Nucleus accumbens (tissue), 56 donors: ENCODE measurements at regions not wholly inside any gene's neighbourhood (a gene's known extent, or its start where the extent isn't known, plus 50 kb on each side); places are given as distances from the start of the nearest gene placed in this dataset.
"Not testable (repeated sequence)": the region's sequence is repeated elsewhere in the genome, so short reads cannot be mapped to it uniquely, and the experiment has no call there.

Experiments used
- DNase-seq, 56 donors: peaks; one replicate each; lab custom pipeline; 2025; lab: John Stamatoyannopoulos, UW

DNA sequence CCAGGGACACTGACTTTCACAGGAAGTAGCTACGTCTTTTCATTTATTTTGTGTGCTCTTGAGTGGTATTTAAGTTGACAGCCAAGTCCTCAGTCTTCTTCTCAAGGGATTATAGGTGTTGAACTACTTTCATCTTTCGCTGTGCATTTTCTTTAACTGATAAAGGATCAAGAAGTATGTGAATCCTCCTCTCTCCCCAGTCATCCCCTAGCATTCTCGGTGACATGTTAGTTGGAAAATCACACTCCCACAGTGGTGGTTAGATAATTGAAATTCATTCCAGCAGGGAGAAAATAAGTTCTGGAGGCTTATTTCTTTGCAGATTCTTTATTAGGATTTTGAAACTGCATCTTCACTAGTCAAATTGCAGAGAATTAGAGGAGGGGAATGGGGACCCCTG lies 569.4 kb downstream of the MEI4 start:
- peak in 1 of 56 donors; percentile 3 for DNase-seq

DNA sequence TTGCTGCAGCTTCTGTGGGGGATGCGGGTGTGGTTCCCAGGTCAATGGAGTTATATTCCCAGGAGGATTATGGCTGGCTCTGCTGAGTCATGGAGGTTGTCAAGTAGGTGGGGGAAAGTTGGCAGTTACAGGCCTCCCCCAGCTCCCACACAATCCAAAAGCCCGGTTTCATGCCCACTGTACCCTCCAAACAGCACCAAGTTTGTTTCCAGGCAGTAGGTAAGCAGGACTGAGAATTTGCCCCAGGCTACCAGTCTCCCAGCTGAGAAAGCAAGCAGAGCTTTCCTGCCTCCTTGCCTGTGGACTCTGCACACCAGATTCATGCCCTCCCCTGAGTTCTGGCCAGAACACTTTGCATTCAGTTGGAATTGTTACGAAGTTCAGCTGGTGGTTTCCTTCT lies 578.2 kb downstream of the MEI4 start:
- DNase-seq, result no peak

DNA sequence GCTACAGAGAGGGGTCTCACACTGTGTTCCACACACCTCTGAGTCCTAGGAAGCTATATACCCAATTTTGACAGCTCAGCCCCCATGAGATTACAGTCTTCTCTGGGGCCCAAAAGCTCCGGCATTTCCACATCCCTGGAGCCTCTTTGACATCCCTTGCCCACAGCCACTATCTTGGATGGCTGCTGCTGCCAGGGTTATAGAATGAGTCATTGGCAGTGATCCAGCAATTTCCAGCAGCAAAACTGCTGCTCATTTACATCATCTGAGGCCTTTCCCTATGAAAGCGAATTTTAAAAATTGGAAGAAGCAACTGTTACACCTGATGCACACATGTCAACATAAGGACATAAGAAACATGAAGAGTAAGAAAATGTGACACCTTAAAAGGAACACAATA lies 590.7 kb downstream of the MEI4 start:
- no peak for DNase-seq

DNA sequence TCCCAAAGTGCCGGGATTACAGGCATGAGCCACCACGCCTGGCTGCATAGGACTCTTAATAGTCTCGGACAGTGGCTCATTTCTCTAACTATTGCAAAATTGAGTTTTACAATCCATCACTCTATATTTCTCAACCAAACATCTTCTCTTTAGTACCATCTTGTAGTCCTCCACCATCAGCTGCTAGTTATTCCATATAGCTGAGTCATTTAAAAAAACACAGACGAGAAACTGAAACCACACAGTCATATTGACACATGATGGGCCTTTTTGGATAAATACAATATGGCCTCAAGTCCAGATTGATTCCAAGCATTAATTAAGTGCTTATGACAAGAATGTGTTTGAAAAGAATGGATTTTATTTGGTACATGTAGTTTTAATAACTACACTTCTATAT lies 599.1 kb downstream of the MEI4 start:
- no peak for DNase-seq

DNA sequence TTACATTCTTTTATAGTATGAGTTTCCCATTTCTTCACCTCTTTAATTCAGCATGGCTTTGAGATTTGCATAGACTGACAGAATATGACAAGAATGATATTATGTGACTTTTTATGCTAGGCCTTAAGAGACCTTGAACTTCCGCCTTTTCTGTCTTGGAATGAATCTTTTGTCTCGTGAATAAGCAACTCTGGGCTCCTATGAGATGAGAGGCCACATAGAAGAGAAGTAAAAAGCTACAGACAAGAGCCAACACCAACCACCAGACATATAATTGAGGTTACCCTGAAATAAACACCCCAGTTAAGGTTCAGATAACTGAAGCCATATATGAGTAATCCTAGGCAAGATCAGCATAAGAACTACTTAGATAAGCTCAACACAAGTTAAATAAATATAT lies 600.8 kb downstream of the MEI4 start:
- DNase-seq, result no peak

DNA sequence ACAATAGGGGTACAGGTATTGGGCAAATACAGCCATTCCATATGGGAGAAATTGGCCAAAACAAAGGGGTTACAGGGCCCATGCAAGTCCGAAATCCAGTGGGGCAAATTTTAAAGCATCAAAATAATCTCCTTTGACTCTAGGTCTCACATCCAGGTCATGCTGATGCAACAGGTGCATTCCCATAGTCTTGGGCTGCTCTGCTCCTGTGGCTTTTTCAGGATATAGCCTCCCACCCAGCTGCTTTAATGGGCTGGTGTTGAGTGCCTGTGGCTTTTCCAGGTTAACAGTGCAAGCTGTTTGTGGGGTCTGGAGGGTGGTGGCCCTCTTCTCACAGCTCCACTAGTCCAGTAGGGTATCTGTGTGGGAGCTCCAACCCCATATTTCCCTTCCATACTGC lies 607.1 kb downstream of the MEI4 start:
- no peak for DNase-seq

DNA sequence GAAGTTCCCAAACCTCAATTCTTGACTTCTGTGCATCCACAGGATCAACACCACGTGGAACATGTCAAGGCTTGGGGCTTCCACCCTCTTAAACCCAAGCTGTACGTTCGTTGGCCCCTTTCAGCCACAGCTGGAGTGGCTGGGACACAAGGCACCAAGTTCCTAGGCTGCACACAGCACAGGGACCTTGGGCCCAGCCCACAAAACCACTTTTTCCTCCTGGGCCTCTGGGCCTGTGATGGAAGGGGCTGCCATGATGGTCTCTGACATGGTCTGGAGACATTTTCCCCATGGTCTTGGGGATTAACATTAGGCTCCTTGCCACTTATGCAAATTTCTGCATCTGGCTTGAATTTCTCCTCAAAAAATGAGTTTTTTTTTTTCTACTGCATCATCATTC lies 606.9 kb upstream of the IRAK1BP1 start:
- DNase-seq, result not testable (repeated sequence)

DNA sequence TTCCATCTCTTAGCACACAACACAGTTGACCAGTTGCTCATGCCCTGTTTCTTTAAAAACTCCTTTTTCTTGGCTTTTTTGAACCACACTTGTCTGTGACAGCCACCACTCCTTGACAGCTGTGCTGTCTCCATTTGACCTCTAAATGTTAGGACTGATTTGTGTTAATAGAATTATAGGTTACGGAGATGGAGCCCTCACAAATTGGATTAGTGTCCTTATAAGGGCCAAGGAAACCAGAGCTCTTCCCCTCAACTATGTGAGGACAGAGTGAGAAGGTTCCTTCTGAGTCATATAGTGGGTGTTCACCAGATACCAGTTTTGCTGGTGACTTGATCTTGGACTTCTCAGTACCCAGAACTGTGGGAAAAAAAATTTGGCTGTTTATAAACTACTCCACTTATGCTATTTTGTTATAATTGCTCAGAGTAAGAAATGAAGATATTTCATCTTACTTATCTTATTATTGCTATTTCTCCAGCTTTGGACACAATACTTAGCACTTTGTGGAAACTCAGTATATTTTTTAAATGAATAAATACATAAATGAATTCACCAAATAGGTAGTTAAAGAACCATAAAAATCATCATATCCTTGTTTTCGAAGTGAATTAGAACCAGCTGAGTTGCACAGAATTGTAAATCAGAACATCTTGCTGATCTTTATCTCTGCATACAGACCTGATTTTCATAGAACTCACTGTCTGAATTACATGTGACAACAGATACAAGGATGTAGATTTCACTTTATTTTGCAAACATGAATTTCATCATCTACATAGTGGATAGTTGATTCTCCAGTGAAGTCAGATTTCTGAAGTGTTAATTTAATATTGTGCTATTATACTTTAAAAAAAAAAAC lies 598.5 kb upstream of the IRAK1BP1 start:
- no peak for DNase-seq

DNA sequence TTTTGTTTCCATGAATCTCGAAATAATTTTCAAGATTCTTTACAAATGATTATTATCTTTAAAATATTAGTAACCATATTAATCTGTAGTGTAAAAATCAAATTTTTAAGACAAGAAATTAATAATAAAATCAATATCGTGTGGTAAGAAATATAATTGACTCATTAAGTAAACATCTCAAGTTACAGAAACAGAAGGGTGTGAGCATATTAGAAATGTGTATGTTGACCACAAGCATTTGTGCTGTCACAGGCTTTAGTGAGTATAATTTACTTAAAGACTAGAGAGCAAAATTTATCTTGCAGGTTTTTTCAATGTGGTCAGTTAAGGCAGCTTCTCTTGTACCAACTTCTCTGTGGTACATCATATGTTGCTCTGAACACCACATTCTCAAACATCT lies 566.5 kb upstream of the IRAK1BP1 start:
- no peak for DNase-seq

DNA sequence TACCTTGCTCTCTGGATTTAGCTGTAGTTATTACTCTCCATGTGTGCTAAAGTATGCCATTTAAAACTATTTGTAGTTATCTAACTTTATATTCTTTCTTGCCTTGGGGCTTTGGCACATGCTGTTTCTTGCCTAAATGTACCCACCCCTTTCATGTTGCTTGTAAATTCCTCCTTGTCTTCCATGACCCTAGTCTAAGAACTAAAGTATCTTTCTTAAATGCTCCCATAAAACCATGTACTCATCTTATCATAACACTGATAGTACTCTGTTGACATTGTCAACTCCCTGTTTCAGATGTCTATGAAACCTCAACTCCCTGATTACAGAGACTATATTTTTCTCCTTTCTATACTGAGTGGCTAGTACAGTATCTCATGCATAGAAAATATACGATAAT lies 564.9 kb upstream of the IRAK1BP1 start:
- DNase-seq, result no peak

DNA sequence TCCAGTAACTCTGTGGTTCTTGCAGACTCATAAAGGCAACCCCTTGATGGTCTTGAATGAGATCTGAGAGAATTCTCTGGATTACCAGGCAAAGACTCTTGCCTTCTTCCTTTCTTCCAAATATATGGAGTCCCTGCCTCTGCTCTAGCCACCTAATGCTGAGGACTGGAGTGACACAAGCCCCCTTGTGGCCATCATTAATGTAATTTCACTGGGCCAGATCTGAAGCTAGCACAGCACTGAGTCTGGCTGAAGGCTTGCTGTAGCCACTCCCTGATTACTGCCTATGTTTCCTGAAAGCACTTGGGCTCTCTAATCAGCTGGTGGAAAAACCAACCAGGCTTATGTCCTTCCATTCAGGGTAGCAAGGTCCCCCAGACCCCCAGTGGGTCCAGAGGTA lies 559.3 kb upstream of the IRAK1BP1 start:
- DNase-seq, result no peak

DNA sequence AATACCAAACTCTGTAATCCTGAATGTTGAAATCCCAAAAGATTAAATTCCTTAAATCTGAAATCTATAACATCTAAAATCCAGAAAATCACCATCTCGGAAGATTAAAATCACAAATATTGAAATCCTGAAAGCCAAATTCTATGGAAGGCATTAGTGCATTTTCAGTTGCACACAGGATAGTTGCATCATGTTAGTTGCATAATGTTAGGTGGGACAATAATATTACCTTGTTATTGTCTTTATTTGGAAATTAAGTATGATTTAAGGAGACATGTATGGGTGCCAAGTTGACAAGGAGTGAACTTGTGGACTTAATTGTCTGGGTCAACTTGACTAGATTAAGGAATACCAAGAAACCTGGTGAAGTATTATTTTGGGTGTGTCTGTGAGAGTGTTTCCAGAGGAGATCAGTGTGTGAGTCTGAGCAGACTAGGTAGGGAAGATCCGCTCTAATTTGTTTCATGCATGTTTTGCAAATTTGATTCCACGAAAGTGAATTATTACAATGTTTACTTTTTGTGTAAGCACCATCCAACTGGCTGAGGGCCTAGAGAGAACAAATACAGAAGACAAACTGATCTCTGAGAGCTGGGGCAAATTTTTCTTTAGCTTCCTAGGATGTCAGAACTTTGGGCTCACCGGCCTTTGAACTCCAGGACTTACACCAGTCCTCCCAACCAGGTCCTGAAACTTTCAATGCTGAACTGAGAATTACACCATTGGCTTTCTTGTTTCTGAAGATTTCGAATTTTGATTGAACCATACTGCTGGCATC lies 545.1 kb upstream of the IRAK1BP1 start:
- DNase-seq, result no peak

DNA sequence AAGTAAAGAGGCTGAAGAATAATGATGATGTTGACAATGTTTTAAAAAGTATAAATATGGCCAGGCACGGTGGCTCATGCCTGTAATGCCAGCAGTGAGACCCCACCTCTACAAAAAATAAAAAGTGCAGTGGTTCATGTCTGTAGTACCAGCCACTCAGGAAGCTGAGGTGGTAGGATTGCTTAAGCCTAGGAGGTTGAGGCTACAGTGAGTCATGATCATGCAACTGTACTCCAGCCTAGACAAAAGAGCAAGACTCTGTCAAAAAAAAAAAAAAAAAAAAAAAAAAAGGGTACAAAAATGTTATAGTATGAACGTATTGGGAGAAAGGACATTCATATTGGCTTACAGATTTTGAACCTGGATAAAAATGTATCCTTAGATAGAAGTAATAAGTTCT lies 543.1 kb upstream of the IRAK1BP1 start:
- DNase-seq, result no peak

DNA sequence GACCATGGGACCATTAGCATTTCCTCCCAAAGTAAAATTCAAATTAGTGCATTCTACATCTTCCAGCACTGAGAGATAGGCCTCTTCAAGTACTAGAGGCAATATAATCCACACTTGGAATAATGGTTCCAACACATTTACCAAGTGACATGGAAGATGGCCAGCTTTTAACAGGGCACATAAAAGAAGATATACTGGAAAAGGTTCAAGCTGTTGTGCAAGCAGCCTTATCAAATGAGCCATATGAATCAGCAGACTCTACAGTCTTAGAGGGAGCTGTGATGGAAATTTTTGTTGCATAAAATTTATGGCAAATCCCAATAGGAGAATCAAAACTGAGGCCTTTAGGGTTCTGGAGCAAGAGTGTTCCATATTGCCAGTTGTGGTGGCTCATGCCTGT lies 526.6 kb upstream of the IRAK1BP1 start:
- no peak for DNase-seq

DNA sequence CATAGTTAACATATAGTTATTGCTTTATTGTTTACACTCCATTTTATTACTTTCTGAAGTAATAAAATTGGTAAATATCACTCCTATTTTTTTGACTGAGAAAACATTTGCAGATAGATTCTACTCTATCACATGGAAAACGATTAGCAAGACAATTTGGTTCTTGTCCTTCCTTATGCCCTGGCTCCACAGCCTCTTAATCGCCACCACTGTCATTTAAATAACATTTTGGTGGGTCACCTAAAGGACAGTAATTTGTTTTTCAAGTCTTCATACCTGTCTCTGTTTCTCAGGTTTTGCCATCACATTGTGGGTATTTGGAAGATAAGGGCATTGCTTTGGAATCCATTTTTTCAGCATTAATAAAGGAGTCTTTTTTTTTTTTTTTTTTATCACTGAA lies 521.5 kb upstream of the IRAK1BP1 start:
- DNase-seq, result no peak

DNA sequence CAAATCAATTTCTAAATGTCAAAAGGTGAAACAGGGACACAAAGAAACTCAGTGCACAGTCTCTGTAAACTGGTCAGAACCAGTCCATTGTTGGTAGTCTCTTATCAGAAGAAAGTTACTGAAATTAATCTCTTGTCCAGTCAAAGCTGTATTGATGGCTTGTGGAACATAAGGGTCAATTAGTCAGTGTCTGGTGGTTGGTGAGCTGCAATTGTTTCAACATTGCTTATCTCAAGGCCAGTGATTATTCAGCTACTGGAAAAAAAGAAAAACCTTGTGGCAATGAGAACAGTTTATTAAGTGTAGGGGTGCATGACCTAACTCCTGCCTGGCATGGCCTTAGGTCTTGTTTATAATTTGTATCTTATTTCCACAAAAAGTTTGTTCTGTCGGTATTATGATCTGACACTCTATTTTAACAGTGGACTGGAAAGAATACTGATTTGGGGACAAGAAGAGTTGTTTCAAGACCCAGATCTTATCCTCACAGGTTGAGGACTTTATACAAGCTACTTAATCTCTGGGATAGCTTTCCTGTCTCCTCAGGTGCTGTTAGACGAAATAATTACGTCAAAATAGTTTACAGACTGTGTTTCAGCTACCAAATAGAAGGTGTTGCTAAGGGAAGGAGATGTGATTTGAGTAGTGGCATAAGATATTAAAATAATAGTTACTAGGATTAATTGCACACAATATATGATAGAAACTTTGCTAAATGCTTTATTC lies 520.0 kb upstream of the IRAK1BP1 start:
- DNase-seq, result no peak

DNA sequence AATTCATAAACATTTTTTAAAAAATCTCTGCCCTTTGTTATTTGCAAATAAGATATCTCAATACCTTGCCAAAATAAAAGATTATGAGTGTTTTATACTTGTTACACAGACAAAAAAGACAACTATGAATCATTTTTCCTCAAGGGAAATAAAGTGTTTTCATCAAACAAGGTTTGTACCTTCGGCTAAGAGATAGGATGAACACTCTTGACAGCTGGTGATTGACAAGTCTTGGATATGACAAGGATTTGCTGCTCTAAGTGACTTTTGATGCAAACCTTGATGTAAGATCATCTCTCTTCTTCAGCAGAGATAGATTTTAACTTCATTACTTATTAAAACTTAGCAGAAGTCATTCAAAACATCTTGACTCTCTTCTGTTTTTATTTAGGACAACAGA lies 514.3 kb upstream of the IRAK1BP1 start:
- DNase-seq, result no peak

DNA sequence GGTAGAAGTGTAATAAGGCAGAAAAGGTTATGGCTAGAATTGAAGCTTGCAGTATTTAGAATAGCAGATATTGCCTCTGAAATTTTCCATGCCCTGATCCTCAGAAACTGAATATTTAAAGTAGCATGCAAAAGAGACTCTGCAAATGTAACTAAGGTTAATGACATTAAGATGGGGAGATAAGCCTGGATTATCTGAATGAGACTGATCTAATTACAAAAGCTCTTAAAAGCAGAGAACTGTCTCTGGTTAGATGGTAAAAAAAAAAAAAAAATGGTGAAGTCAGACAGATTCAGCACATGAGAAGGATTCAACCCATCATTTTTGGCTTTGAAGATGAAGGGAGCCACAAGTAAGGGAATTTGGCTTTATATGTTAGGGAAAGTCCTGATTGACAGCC lies 503.7 kb upstream of the IRAK1BP1 start:
- no peak for DNase-seq

DNA sequence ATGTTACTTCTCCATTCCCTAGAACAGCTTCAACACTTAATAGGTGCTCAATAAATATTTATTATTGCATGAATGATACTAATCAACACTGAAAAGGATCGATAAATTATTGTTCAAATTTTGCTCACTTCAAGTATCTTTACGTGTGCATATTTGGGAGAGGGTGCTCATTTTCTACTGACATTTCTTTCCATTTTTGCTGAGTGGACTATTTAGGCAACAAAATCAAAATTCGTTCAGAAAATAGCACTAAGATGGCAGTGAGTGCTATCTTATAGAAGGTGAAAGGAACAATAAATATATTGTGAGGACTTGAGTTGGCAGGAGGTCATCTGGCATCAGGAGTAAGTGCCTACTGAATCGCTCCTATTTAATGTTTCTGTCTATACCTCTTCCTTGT lies 501.9 kb upstream of the IRAK1BP1 start:
- DNase-seq, result no peak

DNA sequence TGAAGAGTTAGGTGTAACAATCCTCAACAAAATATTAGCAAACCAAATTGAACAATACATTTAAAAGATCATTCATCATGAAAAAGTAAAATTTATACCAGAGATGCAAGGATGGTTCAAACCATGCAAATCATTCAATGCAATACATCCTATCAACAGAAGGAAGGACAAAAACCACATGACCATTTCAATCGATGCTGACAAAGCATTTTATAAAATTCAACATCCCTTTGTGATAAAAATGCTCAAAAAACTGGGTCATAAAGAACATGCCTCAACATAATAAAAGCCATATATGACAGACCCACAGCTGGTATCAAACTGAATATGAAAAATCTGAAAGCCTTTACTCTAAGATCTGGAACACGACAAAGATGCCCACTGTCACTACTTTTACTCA lies 490.3 kb upstream of the IRAK1BP1 start:
- DNase-seq, result no peak

DNA sequence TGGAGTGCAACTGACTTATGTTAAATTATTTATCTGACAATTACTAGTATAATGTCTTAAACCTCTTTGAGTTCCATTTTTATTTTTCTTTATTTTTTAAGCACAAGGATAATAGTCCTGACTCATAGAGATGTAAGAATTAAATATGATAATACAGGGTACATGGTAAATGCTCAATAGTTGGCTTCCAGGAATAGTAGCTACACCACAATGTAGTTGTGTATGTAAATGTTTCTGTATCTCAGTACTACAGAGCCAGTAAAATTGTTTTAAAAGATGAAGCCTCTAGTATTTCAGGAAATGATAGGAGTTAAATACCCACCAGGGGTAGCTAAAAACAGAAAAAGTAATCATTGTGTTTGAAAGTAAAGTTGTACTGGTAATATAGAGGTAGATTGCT lies 487.4 kb upstream of the IRAK1BP1 start:
- no peak for DNase-seq
